Upper lobe of left lung (tissue), 6 donors: ENCODE measurements at regions not wholly inside any gene's neighbourhood (a gene's known extent, or its start where the extent isn't known, plus 50 kb on each side); places are given as distances from the start of the nearest gene placed in this dataset.

ENCODE experiments used
- ATAC-seq, 2 donors: fragments of 200-7000 bp; cut with Tn5 transposase; one replicate each; pipeline ENCODE4 v1.9.1; 2022; ENCODE audit warnings: mild to moderate bottlenecking in 2 of 2, moderate library complexity in 2 of 2; ENCODE audit not compliant: low FRiP score in 2 of 2
- DNase-seq, 2 donors: peaks; one replicate each; pipeline ENCODE4 v3.0.0-alpha.2; 2019 to 2020
- H3K27ac ChIP-seq, 4 donors: fragments of 200-600 bp; sonication (generic); one replicate each; pipeline ENCODE4 v1.5.1; 2016 to 2019
- H3K27me3 ChIP-seq, 4 donors: fragments of 200-600 bp; sonication (generic); one replicate each; pipeline ENCODE4 v1.5.1; 2017 to 2019
- H3K36me3 ChIP-seq, 4 donors: fragments of 200-600 bp; sonication (generic); one replicate each; pipeline ENCODE4 v1.5.1; 2016 to 2019
- H3K4me1 ChIP-seq, 4 donors: fragments of 200-600 bp; sonication (generic); one replicate each; pipeline ENCODE4 v1.5.1; 2018 to 2019
- H3K4me3 ChIP-seq, 4 donors: fragments of 200-600 bp; sonication (generic); one replicate each; pipeline ENCODE4 v1.5.1; 2017 to 2019; ENCODE audit warnings: mild to moderate bottlenecking in 2 of 4, moderate library complexity in 1 of 4
- H3K9me3 ChIP-seq, 4 donors: fragments of 200-600 bp; sonication (generic); one replicate each; pipeline ENCODE4 v1.5.1; 2018 to 2019
- CTCF ChIP-seq, 6 experiments: fragments of 450-650 bp in 4 of 6; fragments of 200-600 bp in 2 of 6; sonication (generic) in 2 of 6; IDR thresholded peaks; one replicate each; pipeline ENCODE4 v1.5.1; 2016 to 2019; ENCODE audit warnings: antibody characterized with exemption in 6 of 6
- EP300 ChIP-seq, 4 donors: sonication (generic); formaldehyde crosslinking; IDR thresholded peaks; one replicate each; pipeline ENCODE4 v1.5.1; 2017; ENCODE audit warnings: antibody characterized with exemption in 4 of 4, control low read depth in 2 of 4
- POLR2A ChIP-seq, 4 donors: fragments of 450-650 bp; IDR thresholded peaks; one replicate each; pipeline ENCODE4 v1.5.1; 2016 to 2017; ENCODE audit warnings: antibody characterized with exemption in 4 of 4, mild to moderate bottlenecking in 2 of 4
- POLR2AphosphoS5 ChIP-seq, 2 donors: sonication (generic); formaldehyde crosslinking; IDR thresholded peaks; one replicate each; pipeline ENCODE4 v1.5.1; 2017; ENCODE audit warnings: antibody characterized with exemption in 2 of 2
- WGBS, 2 donors: methylation state at CpG; one replicate each; pipeline ENCODE4 v1.1.5; 2017 to 2018; 5-methylcytosine and 5-hydroxymethylcytosine counted together
- donor health status: DM: no; HTN: no; CAD: no; lungs with moderate emphysema.
- donor health status: DM: no; HTN: yes; CAD: no; lungs with severe emphysema.

DNA sequence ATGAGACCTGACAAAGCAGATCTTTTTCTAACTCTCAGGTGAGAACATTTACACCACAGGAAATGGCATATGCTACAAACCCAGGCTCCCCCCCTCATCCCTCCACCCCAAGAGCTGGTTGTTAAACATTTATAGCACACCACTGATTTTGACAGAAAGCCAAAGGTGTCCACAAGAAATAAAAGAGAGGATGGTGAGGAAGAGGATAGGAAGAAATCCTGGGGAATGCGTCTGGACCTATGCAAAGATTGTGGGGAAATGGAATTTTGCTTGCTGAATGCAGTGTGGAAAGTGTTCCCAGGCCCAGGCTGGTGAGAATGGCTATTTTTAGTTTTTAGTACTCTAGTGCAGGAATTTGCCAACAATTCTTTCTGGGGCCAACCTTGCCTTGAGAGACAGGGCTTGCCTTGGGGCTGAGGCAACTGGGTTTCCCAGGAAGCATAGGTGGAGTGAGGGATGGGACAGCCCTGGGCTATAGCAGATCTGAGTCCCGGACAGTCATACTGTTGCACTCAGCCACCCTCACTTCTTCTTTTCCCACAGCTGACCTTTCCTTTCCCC lies 163.9 kb downstream of the ADAMTS15 start:
- Histone ChIP-seq H3K4me1 (no peaks in the 10 kb centered on the region), H3K9me3 (no peaks in the 10 kb centered on the region), H3K4me3 (no peak overlapping the region), H3K36me3 (no peaks in the 10 kb centered on the region), H3K27ac (no peak overlapping the region), H3K27me3 (no peaks in the 10 kb centered on the region)
- WGBS, 2 donors: 80 to 86% methylated on average over 2 of the region's 2 CpGs
- no peak for ATAC-seq
- DNase-seq: no peak
- TF ChIP-seq POLR2AphosphoS5 (IDR thresholded peaks at IDR 0.05): no peak
- TF ChIP-seq EP300 (IDR thresholded peaks at IDR 0.05): no peak
- no peak for TF ChIP-seq POLR2A (IDR thresholded peaks at IDR 0.05)
- no peak for TF ChIP-seq CTCF (IDR thresholded peaks at IDR 0.05)

DNA sequence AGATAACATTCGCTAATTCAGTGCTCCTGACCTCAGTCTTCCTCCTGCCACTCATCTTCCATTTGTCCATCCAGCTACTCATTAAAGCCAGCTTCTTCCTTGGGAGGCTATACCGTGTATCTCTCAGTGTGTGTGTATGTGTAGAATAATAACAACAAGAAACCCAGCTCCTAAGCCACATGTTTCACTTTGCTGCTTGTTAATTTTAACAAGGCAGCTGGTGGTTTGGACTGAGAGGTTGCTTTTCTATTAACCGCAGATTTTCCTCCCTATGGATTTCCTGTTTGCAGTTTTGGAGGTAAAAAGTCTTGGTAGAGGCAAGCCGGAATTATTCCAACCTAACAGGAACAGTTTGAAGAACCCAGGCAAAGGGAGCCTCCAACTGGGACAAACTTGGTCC lies 165.0 kb downstream of the ADAMTS15 start:
- no peaks in the 10 kb centered on the region for H3K4me1 ChIP-seq
- DNase-seq (no peak), ATAC-seq (no peak)
- no peak overlapping the region for H3K4me3 ChIP-seq
- 87% methylated on average over 4 of the region's 4 CpGs for WGBS, 2 donors
- no peaks in the 10 kb centered on the region for H3K27me3 ChIP-seq
- H3K27ac ChIP-seq: no peak overlapping the region
- no peaks in the 10 kb centered on the region for H3K9me3 ChIP-seq
- TF ChIP-seq CTCF (IDR thresholded peaks at IDR 0.05): no peak
- TF ChIP-seq POLR2A (IDR thresholded peaks at IDR 0.05): no peak
- no peak for TF ChIP-seq POLR2AphosphoS5 (IDR thresholded peaks at IDR 0.05)
- TF ChIP-seq EP300 (IDR thresholded peaks at IDR 0.05): no peak
- H3K36me3 ChIP-seq: no peaks in the 10 kb centered on the region

- Histone ChIP-seq H3K4me1 (no peaks in the 10 kb centered on the region), H3K27ac (no peak overlapping the region), H3K27me3 (no peaks in the 10 kb centered on the region), H3K36me3 (no peaks in the 10 kb centered on the region), H3K9me3 (no peaks in the 10 kb centered on the region), H3K4me3 (no peak overlapping the region)
- no peak for TF ChIP-seq CTCF (IDR thresholded peaks at IDR 0.05)
- no peak for TF ChIP-seq POLR2A (IDR thresholded peaks at IDR 0.05)
- TF ChIP-seq POLR2AphosphoS5 (IDR thresholded peaks at IDR 0.05): no peak
- no peak for TF ChIP-seq EP300 (IDR thresholded peaks at IDR 0.05)
- DNase-seq: no peak
- WGBS, 2 donors: 66 to 75% methylated on average over 3 of the region's 3 CpGs
- no peak for ATAC-seq
Observed at GRCh38 chr11:130614591-130614990, 166.1 kb downstream of the ADAMTS15 start.

DNA sequence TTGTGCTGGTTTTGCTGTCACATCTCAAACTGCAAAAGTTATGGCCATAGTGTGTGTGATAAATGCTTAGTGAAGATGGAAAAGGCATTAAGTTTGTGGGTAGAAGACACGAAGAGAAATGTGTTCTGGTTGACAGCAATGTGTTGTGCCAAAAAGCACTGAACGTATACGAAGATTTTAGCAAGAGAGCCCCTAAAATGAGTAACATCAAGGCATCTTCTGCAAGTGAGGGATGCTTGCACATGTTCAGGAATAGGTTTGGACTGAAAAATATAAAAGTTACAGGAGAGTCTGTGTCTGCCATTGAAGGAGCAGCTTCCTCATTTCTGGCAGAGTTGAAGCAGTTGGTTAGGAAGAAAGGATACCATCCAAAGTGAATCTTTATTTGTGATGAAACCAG lies 167.1 kb downstream of the ADAMTS15 start:
- Histone ChIP-seq H3K9me3 (no peaks in the 10 kb centered on the region), H3K27me3 (no peaks in the 10 kb centered on the region), H3K27ac (no peak overlapping the region), H3K36me3 (no peaks in the 10 kb centered on the region), H3K4me3 (no peak overlapping the region), H3K4me1 (no peaks in the 10 kb centered on the region)
- 77 to 82% methylated on average over 3 of the region's 3 CpGs for WGBS, 2 donors
- no peak for TF ChIP-seq CTCF (IDR thresholded peaks at IDR 0.05)
- TF ChIP-seq POLR2A (IDR thresholded peaks at IDR 0.05): no peak
- no peak for TF ChIP-seq POLR2AphosphoS5 (IDR thresholded peaks at IDR 0.05)
- TF ChIP-seq EP300 (IDR thresholded peaks at IDR 0.05): no peak
- ATAC-seq (no peak), DNase-seq (no peak)

DNA sequence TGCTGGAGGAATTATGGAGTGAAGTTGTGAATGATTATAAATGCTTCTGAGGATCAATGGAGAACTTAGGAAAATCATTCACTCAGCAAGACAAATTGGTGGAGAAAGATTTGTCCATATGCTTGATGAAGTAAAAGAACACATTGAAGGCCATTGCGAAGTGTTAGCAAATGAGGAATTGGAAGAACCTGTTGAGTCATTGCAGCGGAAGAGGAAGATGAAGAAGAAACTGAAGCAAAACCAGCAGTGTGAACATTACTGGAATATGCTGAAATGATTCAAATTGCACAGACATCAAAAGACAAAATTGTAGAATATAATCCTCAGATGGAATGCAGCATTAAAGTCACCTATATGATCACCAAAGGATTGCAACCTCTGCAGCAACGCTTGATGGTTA lies 168.1 kb downstream of the ADAMTS15 start:
- ATAC-seq (peak in 1 of 2 donors; percentile 54), DNase-seq (no peak)
- Histone ChIP-seq H3K27me3 (no peaks in the 10 kb centered on the region), H3K27ac (no peak overlapping the region), H3K36me3 (no peaks in the 10 kb centered on the region), H3K9me3 (no peaks in the 10 kb centered on the region), H3K4me1 (no peaks in the 10 kb centered on the region), H3K4me3 (no peak overlapping the region)
- WGBS, 2 donors: 66 to 81% methylated on average over 3 of the region's 3 CpGs
- TF ChIP-seq POLR2A (IDR thresholded peaks at IDR 0.05) (no peak), CTCF (IDR thresholded peaks at IDR 0.05) (no peak), POLR2AphosphoS5 (IDR thresholded peaks at IDR 0.05) (no peak), EP300 (IDR thresholded peaks at IDR 0.05) (no peak)
